Lung (tissue), 11 donors: ENCODE measurements at regions not wholly inside any gene's neighbourhood (a gene's known extent, or its start where the extent isn't known, plus 50 kb on each side); places are given as distances from the start of the nearest gene placed in this dataset.

ENCODE experiments used
- ATAC-seq: fragments of 200-7000 bp; cut with Tn5 transposase; one replicate; pipeline ENCODE4 v1.9.1; 2020; ENCODE audit warnings: moderate number of reproducible peaks; ENCODE audit not compliant: insufficient read depth, low FRiP score
- DNase-seq, 3 donors: peaks; one replicate each; pipeline ENCODE4 v3.0.0-alpha.2; 2013 to 2017
- H3K27ac ChIP-seq, 2 donors: one replicate each; pipeline ENCODE4 v1.5.1; 2013; ENCODE audit warnings: mild to moderate bottlenecking in 2 of 2, moderate library complexity in 2 of 2, control low read depth in 1 of 2, inconsistent platforms in 1 of 2, low read depth in 1 of 2, low read length in 1 of 2
- H3K27me3 ChIP-seq, 3 donors: one replicate each; pipeline ENCODE4 v1.5.1; 2013; ENCODE audit warnings: low read length in 2 of 3; ENCODE audit not compliant: control insufficient read depth in 3 of 3, insufficient read depth in 3 of 3
- H3K36me3 ChIP-seq, 4 donors: one replicate each; pipeline ENCODE4 v1.5.1; 2013; ENCODE audit warnings: low read length in 4 of 4, mild to moderate bottlenecking in 1 of 4, moderate library complexity in 1 of 4; ENCODE audit not compliant: control insufficient read depth in 4 of 4, insufficient read depth in 4 of 4
- H3K4me1 ChIP-seq, 5 donors: one replicate each; pipeline ENCODE4 v1.5.1; 2013; ENCODE audit warnings: low read length in 5 of 5, mild to moderate bottlenecking in 2 of 5, moderate library complexity in 1 of 5; ENCODE audit not compliant: control insufficient read depth in 5 of 5, insufficient read depth in 5 of 5
- H3K4me3 ChIP-seq: one replicate; pipeline ENCODE4 v1.5.1; 2013; ENCODE audit warnings: mild to moderate bottlenecking, control low read depth, moderate library complexity
- H3K9ac ChIP-seq, 2 donors: one replicate each; pipeline ENCODE4 v1.5.1; 2013; ENCODE audit warnings: low read length in 2 of 2, control low read depth in 1 of 2; ENCODE audit not compliant: insufficient read depth in 1 of 2
- H3K9me3 ChIP-seq, 4 donors: one replicate each; pipeline ENCODE4 v1.5.1; 2013; ENCODE audit warnings: low read length in 3 of 4, mild to moderate bottlenecking in 1 of 4, moderate library complexity in 1 of 4; ENCODE audit not compliant: control insufficient read depth in 4 of 4, insufficient read depth in 3 of 4
- CTCF ChIP-seq: IDR thresholded peaks from 2 replicates; pipeline ENCODE4 v1.5.1; 2012; ENCODE audit warnings: mild to moderate bottlenecking; ENCODE audit errors: control extremely low read depth, extremely low read depth
- WGBS, 2 donors: extraction: QIAGEN DNeasy Blood & Tissue Kit; methylation state at CpG; one replicate each; pipeline ENCODE4 v1.1.7; 2013; 5-methylcytosine and 5-hydroxymethylcytosine counted together
- donor health status: control.
- donor health status: control.
- donor health status: Bipolar disorder and iron deficiency.
- donor health status: healthy.
- donor health status: DM: yes; HTN: yes; CAD: no.

GRCh38 chr2:134773335-134773734, 54.5 kb upstream of the TMEM163 start:
- TF ChIP-seq CTCF, result no peak
- Histone ChIP-seq H3K4me1 (peaks cover 0 to 10% (median 0%) of the 10 kb centered on the region in 5 donors), H3K9me3 (peaks cover 0 to 2% (median 0%) of the 10 kb centered on the region in 4 donors), H3K36me3 (no peaks in the 10 kb centered on the region), H3K4me3 (no peak overlapping the region), H3K9ac (no peak overlapping the region), H3K27ac (no peak overlapping the region), H3K27me3 (no peaks in the 10 kb centered on the region)
- WGBS, 2 donors, result 59 to 65% methylated on average over 7 of the region's 7 CpGs
- DNase-seq (no peak), ATAC-seq (no peak)

DNA sequence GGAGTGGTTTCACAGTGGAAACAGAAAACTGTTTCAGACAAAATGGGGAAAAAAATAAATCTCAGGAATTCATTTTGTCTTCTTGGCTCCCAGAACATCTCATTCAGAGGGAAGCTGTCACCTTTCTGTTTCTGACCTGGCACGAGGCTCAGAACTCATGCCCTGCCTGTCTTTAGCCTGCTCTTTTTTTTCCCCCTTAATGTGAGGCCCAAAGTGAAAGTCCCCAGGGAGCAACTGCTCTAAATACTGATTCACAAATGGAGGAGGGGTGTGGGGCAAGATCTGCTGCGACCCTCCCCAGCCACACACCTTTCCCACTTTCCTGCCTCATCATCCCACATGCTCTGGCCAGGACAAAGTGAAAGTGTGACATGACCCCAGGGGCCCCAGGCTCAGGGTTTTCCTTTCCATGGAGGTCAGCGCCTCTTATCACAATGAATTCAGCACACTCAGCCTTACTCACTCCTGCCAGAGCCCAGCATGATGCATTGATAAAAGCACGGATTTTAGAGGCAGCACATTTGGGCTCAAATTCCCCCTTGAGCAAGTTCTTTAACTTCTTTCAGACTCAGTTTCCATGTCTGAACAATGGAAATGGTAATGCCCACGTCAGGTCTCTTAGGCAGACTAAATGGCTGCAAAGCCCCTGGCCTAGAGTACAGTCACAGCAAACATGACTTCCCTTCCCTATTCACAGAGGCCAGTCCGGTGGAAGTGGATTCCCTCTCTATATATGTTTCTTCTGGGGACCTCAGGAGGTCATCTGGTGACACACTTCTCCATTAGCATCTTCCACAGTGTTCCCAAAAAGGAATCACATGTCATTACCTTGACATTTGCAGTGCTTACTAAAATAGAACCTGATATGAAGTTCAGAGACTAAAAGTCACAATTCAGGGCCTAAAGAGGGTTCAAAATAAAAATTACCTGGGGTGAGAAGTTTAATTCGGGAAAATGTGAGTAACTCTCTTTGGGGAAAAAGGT, 55.3 kb upstream of the TMEM163 start:
- no peak for DNase-seq
- Histone ChIP-seq H3K9ac (no peak overlapping the region), H3K27me3 (no peaks in the 10 kb centered on the region), H3K4me1 (peaks cover 0 to 10% (median 0%) of the 10 kb centered on the region in 5 donors), H3K9me3 (peaks cover 0 to 2% (median 0%) of the 10 kb centered on the region in 4 donors), H3K36me3 (no peaks in the 10 kb centered on the region), H3K4me3 (no peak overlapping the region), H3K27ac (no peak overlapping the region)
- ATAC-seq, result no peak
- 74 to 79% methylated on average over 7 of the region's 7 CpGs for WGBS, 2 donors
- no peak for TF ChIP-seq CTCF

DNA sequence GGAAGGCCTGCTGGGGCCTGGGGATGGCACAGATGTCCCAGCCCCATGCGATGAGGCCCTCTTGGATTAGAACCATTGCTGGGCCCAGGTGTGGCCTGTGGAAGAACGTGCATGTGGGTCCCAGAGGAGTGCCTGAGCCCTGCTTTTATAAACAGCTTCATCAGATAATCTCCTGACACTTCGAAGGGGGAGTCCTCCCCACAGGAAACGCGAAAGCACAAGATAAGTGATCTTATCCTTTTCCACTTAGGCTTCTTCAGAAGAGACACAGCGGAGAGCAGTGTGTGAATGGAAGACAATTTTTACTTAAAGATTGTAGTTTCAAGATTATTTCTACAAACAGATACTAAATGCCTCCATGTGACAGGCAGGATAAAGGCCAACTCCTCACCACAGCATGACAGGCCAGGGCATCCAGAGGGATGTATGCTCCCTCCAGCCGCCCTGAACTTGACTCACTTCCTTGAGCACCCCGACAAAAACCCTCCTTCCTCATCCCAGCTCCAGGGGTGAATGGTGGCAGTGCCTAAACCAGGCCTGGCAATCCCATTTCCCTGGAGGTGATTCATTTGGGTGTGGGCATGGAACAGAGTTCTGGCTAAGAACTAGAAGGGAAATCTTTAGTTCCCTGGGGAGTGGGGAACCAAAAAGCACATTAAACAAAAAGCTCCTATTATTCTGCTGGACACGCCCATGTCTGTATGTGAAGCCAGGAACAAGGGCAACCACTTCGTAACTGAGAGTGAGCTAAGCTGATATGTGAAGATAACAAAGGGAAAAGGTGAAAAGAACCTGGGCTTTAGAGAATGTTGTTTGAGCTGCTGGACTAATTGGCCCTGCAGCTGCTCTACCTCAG, 56.2 kb upstream of the TMEM163 start:
- 55 to 64% methylated on average over 10 of the region's 10 CpGs for WGBS, 2 donors
- H3K27ac ChIP-seq, result no peak overlapping the region
- H3K36me3 ChIP-seq, result no peaks in the 10 kb centered on the region
- no peaks in the 10 kb centered on the region for H3K27me3 ChIP-seq
- H3K4me3 ChIP-seq, result no peak overlapping the region
- TF ChIP-seq CTCF, result no peak
- ATAC-seq, result no peak
- H3K9me3 ChIP-seq, result peaks cover 0 to 2% (median 0%) of the 10 kb centered on the region in 4 donors
- no peak for DNase-seq
- H3K4me1 ChIP-seq, result peaks cover 0 to 10% (median 0%) of the 10 kb centered on the region in 5 donors
- H3K9ac ChIP-seq, result no peak overlapping the region
